ENCODE measurements at regions not wholly inside any gene's neighbourhood (a gene's known extent, or its start where the extent isn't known, plus 50 kb on each side); places are given as distances from the start of the nearest gene placed in this dataset.

- H3K79me2 ChIP-seq (ENCODE audit: insufficient read depth), result no peaks in the 10 kb centered on the region
- H3K9me2 ChIP-seq, result no peaks in the 10 kb centered on the region
- H3K9ac ChIP-seq, result no peak overlapping the region
- H3K9me3 ChIP-seq, result no peaks in the 10 kb centered on the region
- POLR2A ChIA-PET, result no interaction called here
- TF ChIP-seq MXI1 (IDR thresholded peaks at IDR 0.05; ENCODE audit: low read depth, low read length) (no peak), ELF1 (IDR thresholded peaks at IDR 0.05) (no peak), EZH2phosphoT487 (IDR thresholded peaks at IDR 0.05; ENCODE audit: borderline replicate concordance, low read depth) (no peak), RCOR1 (IDR thresholded peaks at IDR 0.05; ENCODE audit: low read length) (no peak), IRF3 (IDR thresholded peaks at IDR 0.05; ENCODE audit: low read depth, low read length) (no peak), TEAD4 (IDR thresholded peaks at IDR 0.05; ENCODE audit: borderline replicate concordance, insufficient read depth) (no peak), RAD21 (IDR thresholded peaks at IDR 0.05; ENCODE audit: low read length) (no peak), RFX5 (IDR thresholded peaks at IDR 0.05; ENCODE audit: low read length) (no peak), MEF2A (IDR thresholded peaks at IDR 0.05; ENCODE audit: borderline replicate concordance, low read depth) (no peak)
- no peak for DNase-seq
- no peak overlapping the region for H2AFZ ChIP-seq (ENCODE audit: low read depth)
- H3K27me3 ChIP-seq (ENCODE audit: insufficient read depth), result no peaks in the 10 kb centered on the region
- WGBS (ENCODE audit: low lambda C conversion rate), result 17% methylated on average over 1 of the region's 1 CpG
- H3K36me3 ChIP-seq (replicated peaks in 1 of 2; ENCODE audit: control insufficient read depth in 1 of 2, insufficient read depth in 2 of 2, low read length in 1 of 2), result no peaks in the 10 kb centered on the region
- H4K20me1 ChIP-seq (ENCODE audit: insufficient read depth), result no peaks in the 10 kb centered on the region
- no peak overlapping the region for H3K4me2 ChIP-seq
- no peak overlapping the region for H3K4me3 ChIP-seq (ENCODE audit: low read depth in 2 of 2, low read length in 1 of 2)
- no peak overlapping the region for H3K27ac ChIP-seq (ENCODE audit: low read depth in 2 of 2, low read length in 1 of 2)
- peaks cover 16% of the 10 kb centered on the region for H3F3A ChIP-seq (replicated peaks; ENCODE audit: insufficient read depth)
- CTCF ChIA-PET, result no interaction called here
- H3K4me1 ChIP-seq (ENCODE audit: control insufficient read depth in 1 of 2, insufficient read depth in 2 of 2, low read depth in 1 of 2, low read length in 1 of 2), result peaks cover 0 to 7% of the 10 kb centered on the region in 2 experiments; a peak in 3 of 4 replicates
Measured at GRCh38 chr6:19665613-19665909, 171.6 kb upstream of the ID4 start.

DNA sequence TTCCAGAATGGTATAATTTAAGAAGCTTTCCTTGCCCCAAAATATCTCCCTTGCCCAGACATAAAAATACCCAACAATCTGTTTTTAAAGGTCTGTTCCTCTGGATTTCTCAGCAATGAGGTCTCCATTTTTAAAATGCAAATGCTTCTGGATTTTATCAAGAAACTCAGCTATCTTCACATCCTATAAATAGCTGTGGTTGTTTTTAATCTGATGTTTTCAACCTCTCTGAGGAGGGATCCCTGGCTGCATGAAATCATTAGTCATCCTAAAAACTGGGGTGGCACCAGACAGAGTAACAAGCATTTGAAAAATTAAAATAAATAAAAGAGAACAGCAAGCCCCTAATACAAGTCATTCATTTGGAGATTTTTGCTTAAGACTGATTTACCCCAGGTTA lies 168.5 kb upstream of the ID4 start:
- ChIA-PET CTCF (no interaction called here), POLR2A (no interaction called here)
- peak overlapping the region; percentile 34; the same call in 1 of the 2 replicates for H3K9ac ChIP-seq
- peak overlapping the region in 1 of 2 experiments; percentile 27; a peak in 1 of 4 replicates for H3K4me3 ChIP-seq (ENCODE audit: low read depth in 2 of 2, low read length in 1 of 2)
- peak overlapping the region; percentile 63 for H3K4me2 ChIP-seq
- H3K9me3 ChIP-seq, result no peaks in the 10 kb centered on the region
- H3F3A ChIP-seq (replicated peaks; ENCODE audit: insufficient read depth), result peaks cover 17% of the 10 kb centered on the region
- no peaks in the 10 kb centered on the region for H3K79me2 ChIP-seq (ENCODE audit: insufficient read depth)
- no peaks in the 10 kb centered on the region for H3K27me3 ChIP-seq (ENCODE audit: insufficient read depth)
- no peaks in the 10 kb centered on the region for H3K9me2 ChIP-seq
- H2AFZ ChIP-seq (ENCODE audit: low read depth), result peak overlapping the region; percentile 65; the same call in 1 of the 2 replicates
- peaks cover 0 to 7% of the 10 kb centered on the region in 2 experiments; a peak in 3 of 4 replicates for H3K4me1 ChIP-seq (ENCODE audit: control insufficient read depth in 1 of 2, insufficient read depth in 2 of 2, low read depth in 1 of 2, low read length in 1 of 2)
- H3K36me3 ChIP-seq (replicated peaks in 1 of 2; ENCODE audit: control insufficient read depth in 1 of 2, insufficient read depth in 2 of 2, low read length in 1 of 2), result no peaks in the 10 kb centered on the region
- H4K20me1 ChIP-seq (ENCODE audit: insufficient read depth), result no peaks in the 10 kb centered on the region
- peak overlapping the region; percentile 34 to 90; a peak in 3 of 4 replicates for H3K27ac ChIP-seq (ENCODE audit: low read depth in 2 of 2, low read length in 1 of 2)
- no peak for DNase-seq
- TF ChIP-seq FOXJ3 (CRISPR knock-in tag; IDR thresholded peaks at IDR 0.05), result no peak
- TF ChIP-seq NRF1 (IDR thresholded peaks at IDR 0.05; ENCODE audit: low read depth, low read length), result no peak
- TF ChIP-seq, protein P1, sequence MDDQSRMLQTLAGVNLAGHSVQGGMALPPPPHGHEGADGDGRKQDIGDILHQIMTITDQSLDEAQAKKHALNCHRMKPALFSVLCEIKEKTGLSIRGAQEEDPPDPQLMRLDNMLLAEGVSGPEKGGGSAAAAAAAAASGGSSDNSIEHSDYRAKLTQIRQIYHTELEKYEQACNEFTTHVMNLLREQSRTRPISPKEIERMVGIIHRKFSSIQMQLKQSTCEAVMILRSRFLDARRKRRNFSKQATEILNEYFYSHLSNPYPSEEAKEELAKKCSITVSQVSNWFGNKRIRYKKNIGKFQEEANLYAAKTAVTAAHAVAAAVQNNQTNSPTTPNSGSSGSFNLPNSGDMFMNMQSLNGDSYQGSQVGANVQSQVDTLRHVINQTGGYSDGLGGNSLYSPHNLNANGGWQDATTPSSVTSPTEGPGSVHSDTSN (IDR thresholded peaks at IDR 0.05), result peak; percentile 74
- TF ChIP-seq IRF3 (IDR thresholded peaks at IDR 0.05; ENCODE audit: low read depth, low read length), result no peak
- no peak for TF ChIP-seq SIN3A (IDR thresholded peaks at IDR 0.05; ENCODE audit: borderline replicate concordance, low read depth, low read length)
- TF ChIP-seq MXI1 (IDR thresholded peaks at IDR 0.05; ENCODE audit: low read depth, low read length), result no peak
- TF ChIP-seq, protein P2, sequence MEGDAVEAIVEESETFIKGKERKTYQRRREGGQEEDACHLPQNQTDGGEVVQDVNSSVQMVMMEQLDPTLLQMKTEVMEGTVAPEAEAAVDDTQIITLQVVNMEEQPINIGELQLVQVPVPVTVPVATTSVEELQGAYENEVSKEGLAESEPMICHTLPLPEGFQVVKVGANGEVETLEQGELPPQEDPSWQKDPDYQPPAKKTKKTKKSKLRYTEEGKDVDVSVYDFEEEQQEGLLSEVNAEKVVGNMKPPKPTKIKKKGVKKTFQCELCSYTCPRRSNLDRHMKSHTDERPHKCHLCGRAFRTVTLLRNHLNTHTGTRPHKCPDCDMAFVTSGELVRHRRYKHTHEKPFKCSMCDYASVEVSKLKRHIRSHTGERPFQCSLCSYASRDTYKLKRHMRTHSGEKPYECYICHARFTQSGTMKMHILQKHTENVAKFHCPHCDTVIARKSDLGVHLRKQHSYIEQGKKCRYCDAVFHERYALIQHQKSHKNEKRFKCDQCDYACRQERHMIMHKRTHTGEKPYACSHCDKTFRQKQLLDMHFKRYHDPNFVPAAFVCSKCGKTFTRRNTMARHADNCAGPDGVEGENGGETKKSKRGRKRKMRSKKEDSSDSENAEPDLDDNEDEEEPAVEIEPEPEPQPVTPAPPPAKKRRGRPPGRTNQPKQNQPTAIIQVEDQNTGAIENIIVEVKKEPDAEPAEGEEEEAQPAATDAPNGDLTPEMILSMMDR (IDR thresholded peaks at IDR 0.05), result no peak
- TF ChIP-seq, protein P3, sequence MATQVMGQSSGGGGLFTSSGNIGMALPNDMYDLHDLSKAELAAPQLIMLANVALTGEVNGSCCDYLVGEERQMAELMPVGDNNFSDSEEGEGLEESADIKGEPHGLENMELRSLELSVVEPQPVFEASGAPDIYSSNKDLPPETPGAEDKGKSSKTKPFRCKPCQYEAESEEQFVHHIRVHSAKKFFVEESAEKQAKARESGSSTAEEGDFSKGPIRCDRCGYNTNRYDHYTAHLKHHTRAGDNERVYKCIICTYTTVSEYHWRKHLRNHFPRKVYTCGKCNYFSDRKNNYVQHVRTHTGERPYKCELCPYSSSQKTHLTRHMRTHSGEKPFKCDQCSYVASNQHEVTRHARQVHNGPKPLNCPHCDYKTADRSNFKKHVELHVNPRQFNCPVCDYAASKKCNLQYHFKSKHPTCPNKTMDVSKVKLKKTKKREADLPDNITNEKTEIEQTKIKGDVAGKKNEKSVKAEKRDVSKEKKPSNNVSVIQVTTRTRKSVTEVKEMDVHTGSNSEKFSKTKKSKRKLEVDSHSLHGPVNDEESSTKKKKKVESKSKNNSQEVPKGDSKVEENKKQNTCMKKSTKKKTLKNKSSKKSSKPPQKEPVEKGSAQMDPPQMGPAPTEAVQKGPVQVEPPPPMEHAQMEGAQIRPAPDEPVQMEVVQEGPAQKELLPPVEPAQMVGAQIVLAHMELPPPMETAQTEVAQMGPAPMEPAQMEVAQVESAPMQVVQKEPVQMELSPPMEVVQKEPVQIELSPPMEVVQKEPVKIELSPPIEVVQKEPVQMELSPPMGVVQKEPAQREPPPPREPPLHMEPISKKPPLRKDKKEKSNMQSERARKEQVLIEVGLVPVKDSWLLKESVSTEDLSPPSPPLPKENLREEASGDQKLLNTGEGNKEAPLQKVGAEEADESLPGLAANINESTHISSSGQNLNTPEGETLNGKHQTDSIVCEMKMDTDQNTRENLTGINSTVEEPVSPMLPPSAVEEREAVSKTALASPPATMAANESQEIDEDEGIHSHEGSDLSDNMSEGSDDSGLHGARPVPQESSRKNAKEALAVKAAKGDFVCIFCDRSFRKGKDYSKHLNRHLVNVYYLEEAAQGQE (IDR thresholded peaks at IDR 0.05; ENCODE audit: low read depth, low read length), result no peak
- TF ChIP-seq POLR2AphosphoS5 (IDR thresholded peaks at IDR 0.05; ENCODE audit: low read depth, low read length), result peak; percentile 27; the same call in 1 of the 2 replicates
- 0 out of 2 replicates have a peak, but pooled peaks have one; percentile 33 for TF ChIP-seq ZBTB33 (IDR thresholded peaks at IDR 0.05; ENCODE audit: borderline replicate concordance, low read depth)
